HL-60/S4 (cell line): ENCODE measurements at regions not wholly inside any gene's neighbourhood (a gene's known extent, or its start where the extent isn't known, plus 50 kb on each side); places are given as distances from the start of the nearest gene placed in this dataset.

Source experiments
- in situ Hi-C: fragments of 300-500 bp; cut with MboI; formaldehyde crosslinking; loops from 2 replicates; pipeline ENCODE4 v1.14.3; 2022; ENCODE audit warnings: low sequenced_read_pairs

DNA sequence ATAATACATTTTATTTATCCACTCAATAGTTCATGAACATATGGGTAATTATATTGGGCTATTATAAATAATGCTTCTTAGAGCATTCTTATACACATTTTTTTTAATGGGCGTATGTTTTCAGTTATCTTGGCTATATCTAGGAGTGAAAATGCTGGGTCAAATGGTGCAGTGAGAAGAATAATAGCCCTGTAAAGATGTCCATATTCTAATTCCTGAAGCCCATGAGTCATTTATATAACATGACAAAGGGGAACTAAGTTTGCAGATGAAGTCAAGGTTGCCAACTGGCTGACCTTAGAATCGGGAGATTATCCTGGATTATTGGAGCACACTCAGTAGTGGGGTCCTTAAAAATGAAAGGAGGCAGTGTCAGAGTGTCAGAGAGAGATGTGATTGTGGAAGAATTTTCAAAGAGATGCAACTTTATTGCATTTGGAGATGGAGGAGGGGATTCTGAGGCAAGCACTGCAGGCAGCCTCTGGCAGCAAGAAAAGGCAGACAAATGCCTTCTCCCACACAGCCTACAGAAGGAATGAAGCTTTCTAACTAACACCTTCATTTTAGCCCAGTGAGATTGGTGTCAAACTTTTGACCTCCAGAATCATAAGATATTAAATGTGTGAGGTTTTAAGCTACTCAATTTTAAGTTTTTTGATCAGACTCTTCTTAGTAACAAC lies 106.1 kb upstream of the HS3ST1 start:
- in situ Hi-C loops: no loop called here

DNA sequence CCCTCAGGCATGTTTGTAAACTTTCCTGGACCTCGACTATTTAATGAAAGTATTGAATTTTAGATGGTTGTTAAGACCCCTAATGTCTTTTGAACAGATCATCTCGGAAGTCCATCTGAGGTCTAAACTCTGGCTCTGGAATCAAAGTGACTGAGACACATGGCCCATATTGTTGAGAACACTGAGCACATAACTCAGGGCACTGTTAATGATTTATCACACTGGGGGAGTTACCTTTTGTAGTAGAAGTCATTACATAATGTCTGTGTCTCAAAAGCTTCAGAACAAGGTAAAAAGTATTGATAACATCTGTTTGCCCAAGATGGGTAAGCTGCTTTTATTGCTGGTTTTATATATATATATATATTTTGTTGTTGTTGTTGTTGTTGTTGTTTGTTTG lies 103.4 kb upstream of the HS3ST1 start:
- in situ Hi-C loops: no loop called here

DNA sequence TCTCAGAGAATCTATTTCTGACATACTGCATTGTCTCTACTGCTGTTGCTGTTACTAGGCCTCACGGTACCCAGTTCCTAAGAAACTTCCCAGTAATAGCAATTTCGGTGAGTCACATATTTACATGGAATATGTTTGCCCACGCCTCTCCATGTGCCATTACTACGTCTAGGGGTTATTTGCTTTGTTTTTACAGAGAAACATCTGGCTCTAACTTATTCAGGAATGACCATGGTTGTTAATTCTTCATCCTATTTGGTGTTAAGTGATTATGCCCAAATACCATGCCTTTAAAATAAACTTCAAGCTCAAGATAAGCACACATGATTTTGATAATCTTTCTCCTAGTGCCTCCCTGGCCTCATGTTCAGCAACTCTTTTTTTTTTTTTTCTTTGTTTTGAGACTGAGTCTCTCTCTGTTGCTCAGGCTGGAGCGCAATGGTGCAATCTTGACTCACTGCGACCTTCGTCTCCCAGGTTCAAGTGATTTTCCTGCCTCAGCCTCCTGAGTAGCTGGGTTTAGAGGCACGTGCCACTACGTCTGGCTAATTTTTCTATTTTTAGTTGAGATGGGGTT lies 101.0 kb upstream of the HS3ST1 start:
- in situ Hi-C loops: no loop called here

DNA sequence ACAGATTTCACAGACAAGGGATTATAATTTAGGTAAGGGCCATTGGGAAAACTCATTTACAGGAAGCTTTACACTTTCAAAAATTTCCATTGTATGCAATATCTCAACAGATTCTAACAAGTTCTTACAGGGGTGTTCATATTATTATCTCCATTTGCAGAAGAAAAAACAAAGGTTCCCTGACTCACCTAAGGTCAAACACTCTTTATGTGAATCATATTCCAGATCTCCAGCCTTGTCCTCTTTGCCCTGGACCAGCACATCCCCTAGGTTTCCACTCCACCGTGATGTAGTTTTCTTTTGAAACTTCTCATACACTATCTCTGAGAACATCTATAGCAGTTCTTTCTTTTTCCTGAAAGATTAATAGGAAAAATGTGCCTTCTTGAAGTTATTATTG lies 96.4 kb upstream of the HS3ST1 start:
- in situ Hi-C loops: no loop called here

DNA sequence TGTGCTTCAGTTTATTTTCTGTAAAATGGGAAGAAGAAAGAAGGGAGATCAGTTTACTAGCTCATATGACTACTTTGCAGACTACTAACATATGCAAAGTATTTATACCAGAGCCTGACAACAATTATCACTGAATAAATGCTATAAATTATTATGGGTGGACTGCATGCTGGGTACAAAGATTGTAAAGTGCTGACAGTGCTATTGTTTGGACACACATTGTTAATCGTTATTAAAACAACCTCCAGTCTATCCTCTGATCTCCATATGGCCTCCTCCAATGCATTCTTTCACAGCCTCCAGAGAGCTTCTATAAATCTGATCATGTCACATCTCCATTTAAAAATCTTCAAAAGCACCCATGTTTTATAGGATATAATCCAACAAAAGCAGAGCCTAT lies 90.1 kb upstream of the HS3ST1 start:
- in situ Hi-C loops: no loop called here

DNA sequence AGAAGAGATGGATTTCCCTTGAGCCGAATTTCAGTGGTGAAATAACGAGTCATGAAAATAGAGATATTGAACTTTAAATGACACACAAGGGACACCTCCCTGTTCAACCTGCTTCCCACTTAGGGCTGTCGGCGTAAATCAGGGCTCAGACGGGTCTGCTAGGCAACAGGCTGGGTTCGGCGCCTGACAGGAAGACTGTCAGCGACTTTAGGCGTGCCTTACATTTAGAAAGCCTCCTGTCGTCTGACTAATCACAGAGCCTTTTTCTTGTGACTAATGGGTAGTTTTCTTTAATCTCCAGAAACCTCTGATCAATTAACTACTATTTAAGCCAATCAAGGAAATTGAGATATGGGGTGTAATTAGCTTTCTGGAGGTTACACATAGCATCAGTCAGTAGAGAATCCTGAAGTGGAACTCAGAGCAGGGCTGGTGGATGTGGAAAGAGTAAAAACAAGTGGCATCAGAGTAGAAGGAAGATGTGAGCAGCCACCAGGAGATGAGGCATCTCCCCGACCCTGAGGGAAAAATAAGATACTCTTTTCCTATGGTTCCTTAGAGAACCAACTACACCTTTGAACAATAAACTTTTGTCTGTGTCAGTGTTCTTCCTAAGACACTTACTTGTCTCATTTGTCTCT lies 86.2 kb upstream of the HS3ST1 start:
- in situ Hi-C loops: no loop called here

DNA sequence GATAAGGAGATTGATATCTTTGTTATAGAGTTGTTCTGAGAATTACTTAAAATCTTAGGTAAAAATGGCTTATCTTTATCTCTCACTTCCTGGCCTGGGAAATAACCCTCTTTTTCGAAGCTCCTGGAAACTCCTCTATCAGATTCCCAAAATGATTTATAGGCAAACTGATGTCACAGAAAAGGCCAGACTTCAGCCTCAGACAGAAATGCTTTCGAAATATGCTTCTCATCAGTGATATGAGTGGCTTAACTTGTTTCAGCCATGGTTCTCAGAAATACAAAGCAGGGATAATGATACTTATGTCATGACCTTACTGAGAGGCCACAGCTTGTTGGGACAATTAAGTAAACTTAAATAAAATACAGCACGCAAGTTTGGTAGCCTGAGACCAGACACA lies 85.3 kb upstream of the HS3ST1 start:
- in situ Hi-C loops: no loop called here

DNA sequence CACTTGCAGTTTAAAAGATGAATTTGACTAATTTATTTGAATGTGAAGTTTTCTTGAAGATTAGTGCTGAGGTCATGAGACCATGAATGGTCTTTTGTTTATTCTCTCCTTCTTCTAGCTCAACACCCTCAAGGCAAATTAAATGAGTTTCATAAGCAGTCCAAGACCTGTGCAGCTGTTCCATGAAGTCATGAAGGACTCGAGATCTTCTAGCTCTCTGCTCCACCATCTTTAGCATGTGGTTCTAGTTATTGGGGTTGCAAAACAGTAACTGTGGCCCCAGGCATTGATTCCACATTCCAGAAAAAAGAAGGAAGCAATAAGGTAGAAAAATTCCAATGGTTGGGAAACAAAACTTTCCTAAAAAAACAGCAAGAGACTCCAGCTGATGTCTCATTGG lies 84.2 kb upstream of the HS3ST1 start:
- in situ Hi-C loops: no loop called here

DNA sequence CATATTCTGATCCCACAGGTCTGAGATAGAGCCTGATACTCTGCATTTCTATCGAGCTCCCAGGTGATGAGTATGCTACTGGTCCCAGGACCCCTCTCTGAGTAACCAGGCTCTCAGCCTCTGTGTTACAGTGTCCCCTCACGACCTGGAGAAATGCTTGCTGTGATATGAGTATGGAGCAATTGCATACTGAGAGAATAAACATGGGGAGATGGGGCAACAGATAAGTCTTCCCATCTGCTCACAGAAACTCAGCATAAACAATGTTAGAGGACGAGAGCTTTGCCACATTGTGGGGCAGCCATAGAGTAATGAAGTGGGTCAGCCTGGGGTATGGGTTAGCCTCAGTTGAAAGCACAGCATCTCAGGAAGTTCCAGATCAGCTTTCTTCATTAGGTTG lies 82.6 kb upstream of the HS3ST1 start:
- in situ Hi-C loops: no loop called here

DNA sequence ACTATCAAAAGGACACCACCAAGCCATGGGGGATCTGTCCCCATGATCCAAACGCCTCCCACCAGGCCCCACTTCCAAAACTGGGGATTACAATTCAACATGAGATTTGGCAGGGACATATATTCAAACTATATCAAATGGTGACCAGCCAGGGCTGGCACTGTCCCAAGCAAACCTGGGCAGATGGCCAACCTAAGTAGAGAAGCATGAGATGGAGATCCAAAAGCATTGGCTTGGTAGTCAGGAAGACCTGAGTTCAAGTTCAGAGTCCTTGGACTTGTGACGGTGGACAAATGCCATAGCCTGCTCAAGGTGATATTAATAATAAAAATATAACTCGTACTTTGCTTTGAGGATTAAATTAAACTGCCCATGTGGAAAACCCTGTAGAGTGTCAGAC lies 79.2 kb upstream of the HS3ST1 start:
- in situ Hi-C loops: no loop called here

DNA sequence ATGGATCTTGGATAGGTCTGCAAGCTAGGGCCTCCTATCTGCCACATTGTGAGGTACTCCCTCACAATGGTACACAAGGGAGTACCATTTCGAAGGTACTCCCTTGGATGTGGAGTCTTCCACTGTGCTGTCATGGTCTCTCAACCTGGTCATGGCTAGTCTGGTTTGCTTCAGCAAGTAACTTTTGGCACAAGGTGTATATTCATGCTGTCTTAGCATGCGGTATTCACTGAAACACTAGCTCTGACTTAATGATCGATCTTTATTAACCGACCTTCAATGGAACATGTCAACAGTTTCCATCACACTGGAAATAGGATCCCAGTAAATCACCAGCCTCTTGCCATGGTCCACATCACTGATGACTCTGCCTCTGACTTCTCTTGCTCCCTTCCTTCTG lies 77.5 kb upstream of the HS3ST1 start:
- in situ Hi-C loops: no loop called here

DNA sequence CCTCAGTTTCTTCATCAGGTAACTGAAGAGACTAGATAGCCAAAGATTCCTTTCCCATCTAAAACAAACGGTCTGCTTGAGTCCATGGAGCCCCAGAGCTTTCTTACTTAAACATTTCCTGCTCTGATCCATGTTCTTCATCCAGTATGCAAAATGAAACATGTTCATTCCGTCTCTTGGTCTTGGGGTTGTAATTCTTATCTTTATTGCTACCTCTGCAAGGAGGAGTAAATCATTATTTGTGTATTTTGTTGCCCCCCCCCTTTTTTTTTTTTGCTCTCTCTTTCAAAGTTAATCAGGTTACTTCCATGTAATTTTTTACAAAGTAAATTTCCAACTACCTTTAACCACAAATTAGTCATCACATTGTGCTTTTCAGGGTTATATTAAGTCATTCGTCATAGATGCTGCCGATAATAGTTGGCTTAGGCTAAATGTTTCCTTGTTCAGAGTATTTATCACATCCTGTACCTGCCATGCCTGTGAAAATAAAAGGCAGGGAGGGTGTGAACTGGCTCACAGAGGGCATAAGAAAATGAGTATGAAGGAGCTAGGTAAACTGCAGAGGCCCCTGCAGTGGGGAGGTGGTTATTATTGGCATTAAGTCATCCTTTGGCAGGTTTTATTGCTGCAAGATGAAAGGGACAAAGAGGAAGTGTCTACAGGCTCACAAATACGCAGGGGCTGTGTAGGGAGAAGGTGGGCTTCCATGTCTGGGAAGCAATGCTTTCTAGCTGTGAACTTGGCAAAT lies 76.7 kb upstream of the HS3ST1 start:
- in situ Hi-C loops: no loop called here

DNA sequence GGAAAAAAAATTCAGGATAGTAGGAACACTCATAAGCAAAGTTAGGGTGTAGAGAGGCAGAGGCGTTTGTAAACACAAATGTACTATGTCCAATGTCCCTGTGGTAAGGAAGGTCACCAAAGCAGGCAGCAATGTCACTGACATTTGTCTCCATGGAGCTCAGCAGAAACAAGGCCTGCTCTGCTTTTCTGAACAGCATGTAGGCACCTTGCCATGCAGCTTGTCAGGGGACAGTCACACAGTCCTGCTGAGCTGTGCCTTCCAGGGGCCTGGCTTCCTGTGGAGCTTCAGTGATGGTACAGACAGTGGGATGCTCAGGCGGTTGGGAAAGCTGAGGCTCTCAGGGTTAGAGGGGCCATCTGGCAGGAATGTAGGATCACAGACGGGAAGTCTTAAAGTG lies 74.5 kb upstream of the HS3ST1 start:
- in situ Hi-C loops: no loop called here

DNA sequence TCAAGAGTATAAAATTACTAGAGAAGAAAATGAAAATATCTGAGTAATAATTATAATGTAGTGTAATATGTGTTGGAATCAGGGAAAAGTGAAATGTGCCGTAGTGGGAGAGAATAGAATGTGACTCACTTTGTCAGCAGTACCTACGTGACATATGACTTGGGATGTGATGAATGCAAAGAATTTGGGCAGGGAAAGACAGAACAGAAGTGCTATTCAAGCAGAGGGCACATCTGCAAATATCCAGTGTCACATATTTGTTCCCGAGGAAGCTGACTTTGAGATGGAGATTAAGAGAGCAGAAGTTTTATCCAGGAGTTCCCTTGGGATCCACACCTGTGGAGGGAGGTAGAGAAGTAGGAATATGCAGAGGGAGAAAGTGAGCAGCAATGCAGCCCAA lies 69.3 kb upstream of the HS3ST1 start:
- in situ Hi-C loops: no loop called here

DNA sequence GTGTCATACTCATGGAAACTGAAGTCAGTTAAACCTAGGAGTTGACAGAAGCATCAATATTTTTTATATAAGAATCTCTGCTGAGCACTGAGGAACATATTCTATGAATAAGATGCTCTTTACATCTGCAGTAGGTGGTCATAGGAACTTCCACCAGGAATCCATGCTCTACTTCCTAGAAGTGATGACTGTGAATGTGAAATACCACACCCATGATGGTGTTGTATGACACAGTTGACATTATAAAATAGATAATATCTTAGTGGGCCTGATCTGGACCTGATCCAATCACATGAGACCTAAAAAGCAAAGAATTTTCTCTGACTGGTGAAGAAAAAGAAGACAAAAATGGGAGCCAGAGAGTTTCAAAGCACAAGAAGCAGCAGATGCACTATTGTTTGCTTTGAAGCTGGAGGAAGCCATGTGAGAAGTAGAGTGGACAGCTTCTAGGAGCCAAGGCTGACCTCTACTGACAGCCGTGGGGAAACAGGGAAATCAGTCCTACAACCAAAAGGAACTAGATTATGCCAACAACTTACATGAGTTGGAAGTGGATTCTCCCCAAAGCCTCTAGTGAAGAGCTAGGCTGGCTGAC lies 68.6 kb upstream of the HS3ST1 start:
- in situ Hi-C loops: no loop called here

DNA sequence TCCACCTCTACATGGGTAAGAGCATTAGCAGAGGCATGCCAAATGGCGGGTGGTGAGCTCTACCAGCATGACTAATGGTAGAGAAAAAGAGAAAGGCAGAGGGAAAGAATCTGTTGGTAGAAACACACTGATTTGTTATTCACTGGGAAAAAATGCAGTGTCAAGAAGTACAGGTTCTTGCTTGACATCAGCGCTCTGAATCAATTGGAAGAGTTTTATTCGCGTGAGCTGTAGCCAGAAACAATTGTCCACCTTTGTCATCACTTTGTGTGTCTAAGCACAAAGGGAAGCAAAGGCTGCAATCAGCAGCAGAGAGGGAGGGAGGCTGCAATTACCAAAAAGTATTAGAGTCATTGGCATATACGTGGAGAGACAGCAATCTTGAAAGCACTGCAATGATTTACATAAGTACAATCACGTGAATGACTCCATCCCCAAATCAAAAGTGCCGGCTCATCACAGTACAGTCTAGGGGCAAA lies 67.7 kb upstream of the HS3ST1 start:
- in situ Hi-C loops: no loop called here

DNA sequence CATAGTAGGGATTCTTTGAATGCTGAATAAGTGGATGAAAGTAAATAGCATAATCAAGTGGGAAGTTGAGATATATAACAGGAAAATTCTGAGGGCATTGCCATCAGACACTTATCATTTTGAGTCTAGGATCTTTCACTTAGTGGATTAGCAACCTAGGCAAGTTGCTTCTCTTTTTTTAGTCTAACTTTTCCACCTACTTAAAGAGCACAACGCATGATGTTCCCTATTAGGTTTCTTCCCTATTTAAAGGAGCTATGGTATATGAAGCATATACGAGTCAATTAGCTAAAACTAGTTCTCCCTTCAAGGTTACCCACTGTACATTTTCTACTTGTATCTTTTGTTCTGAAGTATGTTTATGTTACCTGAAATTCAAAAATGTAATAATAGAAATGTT lies 67.1 kb upstream of the HS3ST1 start:
- in situ Hi-C loops: no loop called here

DNA sequence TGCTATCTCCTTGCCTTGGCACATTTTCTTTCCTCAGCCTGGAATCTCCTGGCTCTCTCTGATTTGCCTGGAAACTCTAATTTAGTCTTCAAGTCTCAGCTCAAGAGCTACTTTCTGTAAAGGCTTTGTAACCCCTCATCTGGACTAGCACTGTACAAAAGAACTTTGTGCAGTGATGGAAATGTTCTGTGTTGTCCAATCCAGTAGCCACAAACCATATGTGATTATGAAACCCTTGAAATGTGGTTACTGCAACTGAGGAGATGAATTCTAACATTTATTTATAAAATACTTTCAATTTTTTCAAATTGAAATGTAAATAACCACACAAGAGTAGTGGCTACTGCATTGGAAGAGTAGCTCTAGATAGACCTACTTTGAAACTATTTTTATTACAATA lies 66.6 kb upstream of the HS3ST1 start:
- in situ Hi-C loops: no loop called here

DNA sequence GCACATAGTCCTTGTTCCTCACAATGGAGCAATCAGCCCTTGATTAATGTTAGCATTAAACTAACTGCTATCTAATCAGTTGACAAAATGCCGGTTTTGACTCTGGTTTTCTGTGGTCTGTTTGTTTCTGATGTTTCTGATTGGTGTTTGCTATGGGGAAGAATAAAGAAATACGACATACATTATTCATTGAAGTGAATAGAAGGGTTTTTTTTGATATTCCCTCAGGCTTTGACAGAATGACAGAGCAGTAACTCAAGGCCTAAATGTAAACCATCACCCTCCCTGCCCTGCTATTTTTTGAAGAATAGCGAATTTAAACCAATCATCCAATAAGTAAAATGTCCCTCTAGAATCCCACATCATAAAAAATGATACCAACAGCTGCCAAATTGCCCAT lies 65.5 kb upstream of the HS3ST1 start:
- in situ Hi-C loops: no loop called here

DNA sequence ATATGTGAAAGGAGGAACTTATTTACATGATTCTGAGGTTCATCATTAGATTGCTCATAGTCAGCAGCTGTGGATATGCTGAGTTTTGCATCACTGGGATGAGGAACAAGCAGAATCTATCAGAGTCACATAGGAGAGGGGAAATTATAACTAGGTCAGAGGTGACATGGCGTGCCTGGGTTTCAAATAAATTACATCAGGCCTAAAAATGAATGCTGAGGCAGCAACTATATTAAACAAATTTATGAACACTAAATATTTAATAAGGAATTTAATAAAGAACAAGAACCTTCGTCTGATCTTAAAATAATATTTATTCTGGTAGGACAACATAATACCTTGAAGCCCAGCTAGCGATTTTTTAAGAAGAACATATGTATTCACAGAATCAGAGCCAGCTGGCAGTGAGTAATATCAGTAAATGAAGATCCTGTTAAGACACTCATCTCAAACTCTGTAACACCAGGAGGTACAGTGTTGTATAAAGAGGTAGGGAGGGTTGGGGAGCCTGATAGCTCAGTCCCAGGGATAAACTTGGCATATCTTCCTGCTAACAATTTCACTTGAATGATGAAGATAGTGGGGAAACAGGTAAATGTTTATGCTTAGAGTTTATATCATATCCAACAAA lies 60.9 kb upstream of the HS3ST1 start:
- in situ Hi-C loops: no loop called here
